NCI-H1694 treated with DMSO at 0.1 percent for 48 hours (cell line): ENCODE measurements at regions not wholly inside any gene's neighbourhood (a gene's known extent, or its start where the extent isn't known, plus 50 kb on each side); places are given as distances from the start of the nearest gene placed in this dataset.
A peak's percentile ranks its signal among the peaks of the same experiment; 100 is the strongest.

ENCODE experiments used
- DNase-seq: peaks from one replicate; lab custom pipeline; 2025; lab: John Stamatoyannopoulos, UW

DNA sequence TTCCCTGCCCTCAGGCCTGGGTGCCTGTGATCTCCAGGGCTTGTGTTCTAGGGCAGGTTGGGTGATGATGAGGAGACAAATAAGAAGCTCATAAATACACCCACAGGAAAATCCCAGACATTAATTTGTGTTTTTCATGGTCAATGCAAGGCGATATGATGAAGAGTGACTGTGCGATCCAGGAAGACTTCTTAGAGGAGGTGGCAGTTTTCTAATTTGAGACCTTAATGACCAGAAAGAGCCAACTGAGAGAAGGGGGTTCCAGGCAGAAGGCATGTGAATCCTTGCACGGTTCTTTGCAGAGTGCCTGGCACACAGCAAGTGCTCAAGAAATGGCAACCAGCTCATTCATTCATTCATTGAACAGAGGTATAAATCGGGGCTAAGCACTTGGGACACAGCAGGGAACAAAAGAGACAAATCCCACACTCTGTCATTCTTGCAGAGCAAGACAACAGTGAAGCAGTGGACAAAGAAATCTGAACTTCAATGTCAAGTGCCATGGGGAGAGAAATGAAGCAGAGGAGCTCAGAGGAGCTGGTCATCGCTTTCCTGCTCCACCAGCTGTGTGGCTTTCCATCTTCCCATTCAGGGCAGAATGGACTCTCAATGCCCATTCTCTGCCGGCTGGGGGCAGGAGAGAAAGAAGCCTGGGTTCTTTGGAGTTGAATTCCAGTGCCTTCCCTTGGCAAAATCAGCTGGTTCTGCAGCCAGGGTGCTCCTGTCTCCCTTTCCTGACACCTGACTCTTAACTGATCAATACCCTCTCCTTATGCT, 128.3 kb downstream of the AACS start:
- peak; percentile 30 for DNase-seq

DNA sequence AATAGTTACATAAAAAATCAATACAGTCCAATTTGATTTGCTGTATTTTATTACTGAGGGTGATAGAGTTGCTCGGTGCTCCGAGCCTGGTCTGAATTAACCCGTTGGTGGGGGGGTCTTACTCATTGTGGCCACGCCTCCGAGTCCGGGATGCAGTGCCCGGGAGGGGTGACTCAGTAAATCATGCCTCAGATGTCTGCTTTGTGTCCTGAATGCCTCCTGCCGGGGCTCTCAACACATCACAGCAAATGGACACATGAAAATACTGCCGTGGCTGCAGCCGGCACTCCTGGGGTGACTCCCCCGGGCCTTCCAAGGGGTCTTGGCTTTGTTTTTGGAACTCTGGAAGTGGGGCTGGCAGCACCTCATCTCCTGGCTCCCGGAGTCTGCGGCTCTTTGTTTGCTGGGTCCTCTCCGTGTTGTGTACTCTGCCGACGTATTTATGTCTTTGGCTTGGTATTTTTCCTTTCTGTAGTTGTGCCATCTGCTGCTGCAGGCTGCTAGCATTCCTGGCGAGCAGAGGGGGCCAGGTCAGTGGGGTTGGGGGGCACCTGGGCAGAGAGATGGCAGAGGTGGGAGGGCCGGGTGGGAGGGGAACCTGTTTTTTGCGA, 129.0 kb downstream of the AACS start:
- DNase-seq = peak; percentile 30

DNA sequence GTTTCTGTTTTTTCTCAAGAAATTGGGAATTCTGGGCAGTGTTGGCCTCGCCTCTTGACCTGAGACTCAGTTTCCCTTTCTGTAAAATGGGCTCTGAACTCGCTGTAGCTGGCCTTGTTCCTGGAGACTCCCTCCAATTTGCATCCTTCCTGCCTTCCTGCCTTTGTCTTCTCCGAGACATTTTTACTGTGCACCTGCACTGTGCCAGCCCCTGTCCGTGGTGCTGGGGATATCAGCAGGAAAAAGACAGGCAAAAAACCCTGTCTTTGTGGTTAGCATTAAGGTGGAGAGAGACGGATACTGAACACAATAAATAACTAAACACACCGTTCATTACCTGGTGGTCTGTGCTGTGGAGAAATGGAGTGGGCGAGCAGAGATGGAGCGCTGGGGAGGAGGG, 129.8 kb downstream of the AACS start:
- DNase-seq = no peak

DNA sequence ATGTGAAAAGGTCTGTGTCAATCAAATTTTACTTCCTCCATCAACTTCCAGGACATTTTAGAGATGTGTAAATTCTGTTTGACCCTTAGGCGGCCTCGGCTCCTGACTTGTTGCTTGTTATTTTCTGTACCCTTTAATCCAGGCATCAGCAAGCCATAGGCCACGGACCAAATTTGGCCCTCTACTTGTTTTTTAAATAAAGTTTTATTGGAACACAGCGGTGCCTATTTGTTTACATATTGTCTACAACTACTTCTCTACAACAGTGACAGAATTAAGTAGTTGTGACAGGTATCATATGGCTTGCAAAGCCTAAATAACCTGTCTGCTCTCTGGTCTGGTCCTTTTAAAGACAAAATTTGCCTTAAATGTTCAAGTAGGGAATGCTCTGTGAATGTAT, 132.1 kb downstream of the AACS start:
- DNase-seq = no peak

DNA sequence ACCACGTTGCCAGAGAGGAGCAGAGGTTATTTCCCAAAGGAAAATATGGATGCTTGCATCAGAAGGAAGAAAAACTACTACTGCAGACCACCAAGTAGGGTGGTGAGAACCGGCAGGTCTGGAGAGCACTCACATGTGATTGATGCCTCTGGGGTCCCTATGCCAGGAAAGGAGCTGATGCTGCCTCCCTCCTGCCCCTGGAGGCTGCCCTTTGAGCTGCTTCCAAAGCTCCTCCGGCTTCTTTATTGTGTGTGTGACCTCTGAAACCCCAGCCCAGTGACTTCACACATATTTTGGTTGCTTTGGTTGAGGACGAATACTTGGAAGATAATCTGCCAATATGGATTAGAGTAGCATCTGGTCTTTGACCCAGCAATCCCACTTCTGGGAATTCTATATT, 133.4 kb downstream of the AACS start:
- no peak for DNase-seq

DNA sequence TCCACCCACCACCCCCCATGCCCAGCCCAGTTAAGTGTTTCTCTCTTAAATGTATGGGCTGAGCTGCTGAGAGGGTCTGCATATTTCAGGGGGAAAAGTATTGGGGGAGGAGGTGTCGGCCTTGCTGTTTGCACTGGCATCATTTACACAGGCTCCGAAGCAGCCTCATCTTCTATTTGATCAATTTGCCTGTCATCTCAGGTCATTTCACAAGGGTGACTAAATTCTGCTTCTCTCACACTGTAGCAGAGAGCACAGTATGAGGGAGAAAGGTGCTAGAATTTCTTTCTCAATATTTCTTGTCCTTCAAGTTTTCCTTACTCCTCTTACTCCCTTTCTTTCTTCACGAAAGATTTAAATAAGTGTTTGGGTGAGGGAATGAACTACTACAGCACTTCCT, 135.9 kb downstream of the AACS start:
- DNase-seq = no peak

DNA sequence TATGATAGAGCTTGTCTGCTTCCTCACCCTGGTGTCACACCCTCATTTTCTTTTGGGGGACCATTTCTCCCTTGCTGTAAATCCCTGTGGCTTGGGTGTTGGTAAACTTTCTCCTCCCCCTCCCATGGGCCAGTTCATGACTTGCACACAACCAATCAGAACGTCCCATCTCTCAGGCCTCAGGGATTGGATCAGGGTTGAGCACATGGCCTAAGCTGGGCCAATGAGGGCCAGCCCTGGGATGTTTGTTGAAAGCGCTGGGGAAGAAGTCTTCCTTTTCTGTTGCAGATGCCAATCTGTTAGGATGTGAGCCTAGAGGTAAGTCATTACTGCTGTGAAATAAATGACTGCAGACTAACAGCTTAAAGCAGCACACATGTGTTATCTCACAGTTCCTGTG, 136.7 kb downstream of the AACS start:
- no peak for DNase-seq

DNA sequence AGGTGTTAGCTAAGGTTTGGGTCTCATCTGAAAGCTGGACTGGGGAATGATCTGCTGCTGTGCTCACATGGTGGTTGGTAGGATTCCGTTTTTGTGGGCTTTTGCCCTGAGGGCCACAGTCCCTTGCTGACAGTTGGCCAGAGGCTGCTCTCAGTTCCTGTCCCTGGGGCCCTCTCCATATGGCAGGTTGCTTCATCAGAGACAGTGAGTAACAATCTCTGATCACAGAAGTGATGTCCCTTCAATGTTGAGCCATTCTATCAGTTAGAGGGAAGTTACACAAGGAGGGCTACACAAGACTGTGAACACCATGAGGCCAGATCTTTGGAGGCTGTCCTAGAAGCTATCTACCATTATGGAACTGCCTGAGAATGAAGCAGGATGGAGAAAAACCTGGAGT, 137.2 kb downstream of the AACS start:
- no peak for DNase-seq

DNA sequence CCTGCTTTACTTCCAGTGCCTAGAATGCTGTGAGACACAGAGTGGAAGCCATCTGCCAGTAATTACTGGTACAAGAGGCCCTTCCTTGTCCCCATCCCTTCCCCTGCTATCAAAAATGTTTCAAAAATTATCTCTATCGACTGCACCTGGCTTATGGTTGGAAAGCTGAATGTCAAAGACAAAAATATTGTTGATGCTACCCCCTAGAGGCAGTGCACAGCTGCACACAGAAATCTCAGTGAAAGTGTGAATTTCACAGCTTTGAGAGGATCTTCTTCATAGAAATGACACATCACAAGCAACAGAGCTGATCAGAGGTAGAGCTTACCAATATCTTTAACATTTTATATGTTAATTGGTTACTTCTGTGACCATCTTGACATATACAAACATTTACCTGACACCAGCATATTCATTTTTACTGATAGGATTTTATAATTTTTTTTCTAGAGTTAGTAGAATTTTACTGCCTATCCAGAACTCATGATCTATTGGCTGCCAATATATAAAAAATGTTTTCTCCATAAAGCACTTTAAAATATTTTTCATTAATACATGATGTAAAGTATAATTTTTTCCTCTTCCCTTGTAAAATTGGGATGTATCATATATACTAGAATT, 138.0 kb downstream of the AACS start:
- peak; percentile 27 for DNase-seq

DNA sequence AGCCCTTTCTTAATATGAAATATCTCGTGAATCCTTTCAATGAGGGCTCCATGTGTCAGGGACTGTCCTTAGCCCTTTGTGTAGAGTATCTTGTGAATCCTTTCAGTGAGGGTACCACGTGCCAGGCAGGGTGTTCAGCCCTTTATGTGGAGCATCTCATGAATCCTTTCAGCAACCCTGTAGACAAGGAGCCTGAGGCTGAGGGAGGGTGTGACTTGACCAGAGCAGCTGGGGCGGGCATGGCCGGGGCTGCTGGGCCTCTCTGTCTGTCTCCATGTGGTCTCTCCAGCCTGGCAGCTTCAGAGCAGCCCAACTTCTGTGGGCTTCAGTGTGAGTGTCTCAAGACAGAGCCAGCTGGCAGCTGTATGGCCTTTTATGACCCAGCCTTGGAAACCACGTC, 140.2 kb downstream of the AACS start:
- no peak for DNase-seq

DNA sequence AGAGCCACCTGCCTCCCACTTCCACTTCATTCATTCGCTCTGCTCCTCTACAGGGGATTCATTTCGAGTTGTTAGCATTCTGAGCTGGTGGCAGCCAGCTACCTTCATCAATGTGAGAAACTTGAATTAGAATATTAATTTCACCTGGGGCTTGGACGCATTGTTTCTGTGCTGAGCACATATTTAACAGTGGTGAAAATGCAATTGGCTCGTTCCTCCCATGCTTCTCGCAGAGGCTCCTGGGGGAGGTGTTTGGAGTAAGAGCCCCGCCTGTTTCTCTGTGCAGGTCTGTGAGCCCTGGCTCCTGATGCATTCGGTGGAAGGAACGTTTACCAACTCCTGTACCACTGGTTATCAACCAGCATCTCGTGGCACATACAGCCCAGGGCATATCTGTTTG, 141.5 kb downstream of the AACS start:
- DNase-seq = no peak

DNA sequence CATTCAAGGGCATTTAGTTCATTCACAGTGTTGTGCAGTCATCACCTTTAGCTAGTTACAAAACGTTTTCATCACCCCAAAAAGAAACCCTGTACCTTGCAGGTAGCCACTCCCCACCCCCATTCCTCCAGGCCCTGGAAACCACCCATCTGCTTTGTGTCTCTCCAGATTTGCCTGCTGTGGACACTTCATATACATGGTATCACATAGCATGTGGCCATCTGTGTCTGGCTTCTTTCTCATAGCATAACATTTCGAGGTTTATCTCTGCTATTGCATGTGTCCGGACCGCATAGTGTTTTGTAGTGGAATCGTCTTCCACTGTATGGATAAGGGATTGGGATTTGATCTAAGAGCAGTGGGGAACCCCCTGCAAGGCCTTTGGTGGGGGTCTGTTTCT, 143.1 kb downstream of the AACS start:
- DNase-seq = no peak

DNA sequence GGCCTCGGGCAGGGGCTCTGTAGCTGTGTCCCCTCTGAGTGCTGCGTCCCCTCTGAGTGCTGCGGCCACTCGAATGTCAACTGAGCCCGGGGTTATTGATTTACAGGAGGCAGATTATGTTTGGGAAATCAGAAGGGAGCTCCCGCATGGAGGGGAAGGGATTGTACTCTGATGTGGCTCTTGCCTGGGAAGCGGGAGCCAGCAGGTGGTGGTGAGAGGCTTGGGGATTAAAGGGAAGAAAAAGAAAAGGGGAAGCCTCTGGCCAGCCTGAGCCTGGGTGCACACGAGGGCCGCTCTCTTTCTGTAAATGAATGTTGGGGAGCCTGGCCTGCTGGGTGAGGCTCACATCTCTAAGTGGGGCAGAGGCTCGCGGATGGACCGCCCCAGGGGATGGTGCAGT, 143.7 kb downstream of the AACS start:
- no peak for DNase-seq

DNA sequence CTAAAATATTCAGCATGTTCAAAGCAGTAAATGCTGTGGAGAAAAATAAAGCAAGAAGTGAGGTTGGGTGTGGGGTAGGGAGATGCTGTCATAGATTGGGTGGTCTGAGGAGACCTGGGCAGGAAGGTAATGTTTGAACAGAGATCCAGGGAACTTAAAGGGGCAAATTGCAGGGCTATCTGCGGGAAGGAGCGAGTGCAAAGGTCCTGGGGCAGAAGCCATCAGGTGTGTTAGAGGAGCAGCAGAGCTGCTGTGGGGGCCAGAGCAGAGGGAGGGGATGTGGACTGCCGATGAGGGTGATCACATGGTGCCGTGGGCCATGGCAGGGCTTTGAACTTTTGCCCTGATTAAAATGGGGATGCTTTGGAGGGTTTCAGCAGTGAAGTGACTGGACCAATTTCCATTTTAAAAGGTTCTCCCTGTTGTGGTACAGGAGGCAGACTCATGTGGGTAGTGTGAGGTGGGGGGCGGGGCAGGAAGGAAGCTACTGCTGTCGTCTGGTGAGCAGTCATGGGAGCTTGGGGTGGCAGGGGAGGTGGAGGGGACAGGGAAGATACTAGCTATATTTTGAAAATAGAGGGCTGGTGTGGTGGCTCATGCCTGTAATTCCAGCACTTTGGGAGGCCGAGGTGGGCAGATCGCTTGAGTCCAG, 145.0 kb downstream of the AACS start:
- no peak for DNase-seq

DNA sequence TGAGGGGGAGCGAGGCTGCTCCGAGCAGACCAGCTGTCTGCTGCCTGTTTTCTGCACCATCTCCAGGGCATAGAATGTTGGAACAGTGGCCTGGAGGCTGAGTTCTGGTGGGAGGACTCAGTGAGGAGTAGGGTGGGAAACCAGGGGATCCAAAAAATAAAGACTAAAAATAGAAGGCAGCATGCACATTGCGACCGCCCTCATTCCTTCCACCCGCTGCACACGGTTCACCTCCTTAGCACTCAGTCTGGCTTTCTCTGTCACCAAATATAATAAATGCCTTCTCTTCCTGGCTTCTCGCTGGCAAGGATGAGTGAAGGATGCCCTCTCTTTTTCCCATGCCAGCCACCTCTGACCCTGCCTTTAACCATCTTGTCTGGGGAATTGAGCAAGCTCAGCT, 146.2 kb downstream of the AACS start:
- DNase-seq = peak; percentile 7

DNA sequence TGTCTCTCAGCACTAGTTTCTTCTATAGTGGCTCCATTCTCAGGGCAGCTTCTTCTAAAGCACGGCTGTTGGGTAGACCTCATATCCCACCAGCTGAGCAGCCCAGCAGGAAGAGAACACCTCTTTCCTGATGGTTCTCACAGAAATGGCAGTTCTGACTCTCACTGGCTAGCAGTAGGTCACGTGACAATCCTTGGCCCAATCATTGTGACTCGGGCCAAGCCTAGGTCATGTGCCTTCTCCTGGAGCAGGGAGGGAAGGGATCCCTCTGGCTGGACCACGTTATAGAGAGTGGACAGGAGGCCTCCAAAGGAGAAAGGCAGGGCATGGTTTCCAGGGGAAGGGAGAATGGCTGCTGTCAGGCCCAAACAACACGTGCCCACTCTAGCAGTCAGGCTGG, 149.1 kb downstream of the AACS start:
- DNase-seq = no peak

DNA sequence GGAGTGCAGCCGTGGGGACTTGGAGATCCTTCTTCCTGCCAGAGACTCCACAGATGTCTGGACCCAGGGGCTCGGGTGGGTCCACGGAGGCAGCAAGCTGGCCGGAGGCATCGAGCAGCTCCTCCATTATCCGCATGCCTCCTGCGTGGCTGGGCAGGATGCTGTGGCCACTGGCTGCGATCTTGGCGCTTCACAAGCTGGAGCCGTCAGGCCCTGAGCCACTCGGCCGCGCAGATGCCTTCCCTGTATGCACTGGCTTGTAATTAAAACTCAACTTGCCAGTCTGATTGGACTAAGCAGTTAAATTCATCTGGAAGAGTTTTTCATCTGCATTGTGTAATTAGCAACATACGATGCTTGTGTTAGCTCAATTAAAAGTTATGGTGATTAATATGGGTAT, 151.5 kb downstream of the AACS start:
- no peak for DNase-seq

DNA sequence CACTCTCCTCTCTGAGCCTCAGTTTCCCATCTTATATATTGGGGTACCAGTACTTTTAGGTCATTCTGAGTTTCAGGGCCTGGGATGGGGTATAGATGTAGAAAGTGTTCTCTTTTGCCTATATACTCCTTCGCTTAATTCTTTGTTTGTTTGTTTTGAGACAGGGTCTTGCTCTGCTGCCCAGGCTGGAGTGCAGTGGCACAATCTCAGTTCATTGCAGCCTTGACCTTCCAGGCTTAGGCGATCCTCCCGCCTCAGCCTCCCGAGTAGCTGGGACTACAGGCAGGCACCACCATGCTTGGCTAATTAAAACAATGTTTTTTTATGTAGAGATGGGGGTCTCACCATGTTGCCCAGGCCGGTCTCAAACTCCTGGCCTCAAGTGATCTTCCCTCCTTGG, 152.1 kb downstream of the AACS start:
- no peak for DNase-seq

DNA sequence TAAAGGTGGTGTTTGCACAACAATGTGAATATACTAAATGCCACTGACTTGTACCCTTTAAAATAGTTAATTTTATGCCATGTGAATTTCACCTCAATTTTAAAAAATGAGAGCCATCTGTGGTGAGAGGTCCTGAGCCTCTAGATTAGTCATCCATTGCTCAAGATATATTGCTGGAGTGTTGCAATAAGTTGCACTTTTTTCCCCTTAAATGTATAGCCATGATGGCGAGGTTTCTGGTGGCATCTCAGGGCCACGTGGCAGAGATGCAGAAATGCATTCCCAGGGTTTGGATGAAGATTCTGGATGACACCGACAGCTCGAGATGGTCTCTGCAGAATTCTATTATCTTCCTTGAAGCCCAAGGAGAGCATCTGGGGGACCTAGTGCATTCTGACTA, 153.7 kb downstream of the AACS start:
- no peak for DNase-seq

DNA sequence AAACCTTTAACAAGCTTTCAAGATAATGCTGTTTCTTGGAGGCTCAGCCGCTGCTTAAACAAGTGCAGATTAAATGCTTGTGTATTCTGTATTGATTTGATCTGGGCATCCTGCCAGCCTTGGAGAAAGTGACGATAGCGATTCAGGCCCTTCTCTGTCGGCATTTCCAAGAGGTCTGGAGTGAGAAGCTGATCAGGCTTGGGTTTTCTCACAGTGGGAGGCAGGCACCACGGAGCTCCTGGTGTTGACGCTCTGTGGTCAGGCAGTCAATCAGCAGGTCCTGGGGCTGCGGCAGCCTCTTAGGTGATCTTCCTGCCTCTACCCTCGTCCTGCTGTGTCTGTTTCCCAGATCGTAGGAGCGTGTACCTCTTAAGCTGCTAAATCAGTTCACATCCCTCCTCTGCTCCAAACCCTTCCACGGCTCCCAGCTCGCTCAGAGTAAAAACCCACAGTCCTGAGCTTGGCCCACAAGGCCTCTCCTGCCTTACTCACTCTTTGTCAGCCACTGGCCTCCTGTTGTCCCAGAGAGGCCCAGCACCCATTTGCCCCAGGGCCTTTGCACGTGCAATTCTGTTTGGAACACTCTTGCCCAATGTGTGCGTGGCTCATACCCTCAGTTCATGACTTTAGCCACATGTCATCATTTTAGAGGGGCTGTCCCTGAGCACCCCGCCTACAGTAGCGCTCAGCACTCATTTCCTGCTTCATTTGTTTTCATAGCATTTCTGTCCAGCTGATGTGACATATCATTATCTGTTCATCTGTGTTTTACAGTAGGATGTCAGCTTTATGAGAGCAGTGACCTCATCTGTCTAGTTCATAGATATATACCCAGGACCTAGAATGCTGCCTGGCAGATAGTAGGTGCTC, 155.4 kb downstream of the AACS start:
- DNase-seq = no peak

DNA sequence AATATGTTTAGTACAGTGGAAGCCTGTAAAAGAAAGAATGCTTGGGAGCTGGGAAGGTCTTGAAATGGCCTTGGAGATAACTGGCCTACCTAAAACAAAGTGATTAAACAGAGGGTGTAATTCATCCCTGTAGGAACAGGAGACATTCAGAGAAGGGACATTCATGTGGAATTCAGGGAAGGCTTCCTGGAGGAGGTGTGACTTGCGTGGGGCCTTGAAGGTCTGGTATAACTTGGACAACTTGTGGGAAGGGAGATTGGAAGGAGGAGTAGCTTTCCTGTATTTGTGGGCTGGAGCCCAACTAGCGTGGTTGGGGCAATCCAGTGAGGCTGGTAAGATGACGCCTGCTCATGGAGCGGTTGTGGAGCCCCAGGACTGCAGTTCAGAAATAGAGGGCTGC, 156.4 kb downstream of the AACS start:
- no peak for DNase-seq

DNA sequence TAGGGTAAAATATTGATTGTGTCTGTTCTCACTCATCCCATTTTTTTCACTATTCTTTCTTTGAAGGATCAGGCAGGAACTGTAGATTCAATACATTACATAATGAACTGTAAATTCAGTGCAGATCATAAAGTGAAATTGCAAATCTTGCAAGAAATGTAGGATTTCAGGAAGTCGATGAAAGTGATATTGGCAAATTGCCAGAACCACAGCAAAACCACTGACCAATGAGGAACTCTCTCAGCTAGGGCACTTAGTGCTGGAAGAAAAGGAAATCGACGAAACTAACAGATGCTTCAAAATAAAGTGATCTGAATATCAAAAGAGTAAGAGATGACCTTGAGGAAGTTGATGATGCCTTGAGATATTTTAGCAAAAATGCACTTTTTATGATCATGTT, 157.6 kb downstream of the AACS start:
- no peak for DNase-seq
